GM21367 (cell line): ENCODE measurements at regions not wholly inside any gene's neighbourhood (a gene's known extent, or its start where the extent isn't known, plus 50 kb on each side); places are given as distances from the start of the nearest gene placed in this dataset.
A peak's percentile ranks its signal among the peaks of the same experiment; 100 is the strongest.
"Not testable (repeated sequence)": the region's sequence is repeated elsewhere in the genome, so short reads cannot be mapped to it uniquely, and the experiment has no call there.

Experiments used
- ATAC-seq: cut with Tn5 transposase; IDR thresholded peaks from one replicate; pipeline ENCODE4 v1.9.1; 2021; ENCODE audit not compliant: unreplicated experiment

DNA sequence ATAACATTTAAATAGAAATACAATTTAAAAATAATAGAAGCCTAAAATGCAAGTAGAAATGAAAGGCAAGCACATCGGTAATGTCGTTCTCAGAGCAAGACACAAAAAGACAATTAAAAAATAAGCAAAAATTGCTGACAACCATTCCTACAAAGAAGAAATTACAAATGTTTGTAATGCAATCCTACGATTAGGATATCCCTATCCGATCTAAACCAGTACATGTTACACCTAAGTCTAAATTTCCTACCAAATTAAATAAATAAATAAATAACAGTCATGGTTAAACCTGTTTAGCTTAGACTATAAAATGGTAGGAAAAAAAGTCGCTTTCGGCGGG is 90.0 kb downstream of the ANXA2R start:
- ATAC-seq, result no peak

DNA sequence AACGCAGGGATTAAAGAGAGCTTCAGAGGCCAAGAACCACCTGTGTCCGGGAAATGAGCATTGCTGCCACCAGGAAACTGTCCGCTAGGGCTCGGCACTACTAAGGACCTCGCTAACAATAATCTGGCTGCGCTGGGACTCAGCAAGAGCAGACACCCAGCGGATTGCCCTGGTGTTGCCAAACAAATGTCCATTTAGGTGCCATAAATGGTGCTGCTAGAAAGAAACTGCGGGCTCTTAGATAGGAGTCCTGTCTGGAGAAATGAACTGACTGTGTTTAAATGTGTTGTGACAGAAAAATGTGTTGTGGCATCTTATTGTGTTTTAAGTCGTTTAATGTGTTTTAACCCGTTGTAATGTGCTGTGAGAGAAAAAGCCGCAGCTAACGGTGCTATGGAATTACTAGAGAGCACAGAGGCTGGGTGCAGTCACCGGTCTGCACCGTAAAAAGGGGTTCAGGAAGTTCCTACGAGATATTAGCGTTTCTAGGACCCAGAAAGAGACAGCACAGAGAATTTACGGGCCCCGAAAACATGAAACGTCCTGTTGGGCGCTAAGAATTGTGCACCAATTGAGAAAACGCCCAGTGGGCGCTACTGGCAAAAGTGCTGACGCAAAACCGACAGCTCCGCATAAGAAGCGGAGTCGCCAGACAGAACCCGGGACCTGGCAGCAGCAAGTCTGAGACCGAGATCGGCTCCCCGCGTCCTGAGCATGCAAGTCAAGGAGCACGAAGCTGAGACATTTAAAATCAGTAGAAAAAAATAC is 90.6 kb downstream of the ANXA2R start:
- peak; percentile 60 for ATAC-seq

DNA sequence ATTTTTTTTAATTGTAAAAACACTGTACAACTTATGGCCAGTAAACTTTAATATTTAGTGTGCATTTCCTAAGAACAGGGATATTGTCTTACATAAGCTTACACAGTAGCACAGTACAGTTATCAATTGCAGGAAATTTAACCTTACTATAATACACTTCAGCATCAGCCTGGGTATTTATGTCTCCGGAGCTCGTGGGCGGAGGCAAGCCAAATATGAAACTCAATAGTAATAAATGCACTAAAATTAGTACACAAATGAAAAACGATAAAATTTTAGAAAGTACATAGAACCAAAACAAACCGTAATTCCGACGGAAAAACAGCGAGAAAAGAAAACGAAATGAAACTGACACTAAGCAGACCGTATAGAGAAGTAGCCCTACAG is 91.2 kb downstream of the ANXA2R start:
- ATAC-seq, result no peak

DNA sequence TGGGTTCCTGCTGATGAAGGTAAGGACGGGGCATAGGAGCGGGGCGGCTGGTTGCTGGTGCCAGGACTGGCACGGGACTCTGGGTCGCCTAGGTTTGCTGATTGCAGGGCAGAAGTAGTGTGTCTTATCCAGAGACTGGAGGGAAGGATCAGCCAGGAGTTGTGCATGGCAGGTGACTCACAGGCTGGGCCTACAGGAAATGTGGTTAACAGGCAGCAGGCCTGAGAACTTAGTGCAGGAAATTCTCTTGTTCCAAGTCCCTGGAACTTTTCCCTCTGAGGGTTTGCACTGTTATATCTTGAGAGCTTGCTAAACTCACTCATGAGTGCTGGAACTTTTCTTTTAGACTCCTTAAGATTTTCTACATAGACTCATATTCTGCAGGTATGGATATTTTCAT is 95.1 kb downstream of the ANXA2R start:
- no peak for ATAC-seq

DNA sequence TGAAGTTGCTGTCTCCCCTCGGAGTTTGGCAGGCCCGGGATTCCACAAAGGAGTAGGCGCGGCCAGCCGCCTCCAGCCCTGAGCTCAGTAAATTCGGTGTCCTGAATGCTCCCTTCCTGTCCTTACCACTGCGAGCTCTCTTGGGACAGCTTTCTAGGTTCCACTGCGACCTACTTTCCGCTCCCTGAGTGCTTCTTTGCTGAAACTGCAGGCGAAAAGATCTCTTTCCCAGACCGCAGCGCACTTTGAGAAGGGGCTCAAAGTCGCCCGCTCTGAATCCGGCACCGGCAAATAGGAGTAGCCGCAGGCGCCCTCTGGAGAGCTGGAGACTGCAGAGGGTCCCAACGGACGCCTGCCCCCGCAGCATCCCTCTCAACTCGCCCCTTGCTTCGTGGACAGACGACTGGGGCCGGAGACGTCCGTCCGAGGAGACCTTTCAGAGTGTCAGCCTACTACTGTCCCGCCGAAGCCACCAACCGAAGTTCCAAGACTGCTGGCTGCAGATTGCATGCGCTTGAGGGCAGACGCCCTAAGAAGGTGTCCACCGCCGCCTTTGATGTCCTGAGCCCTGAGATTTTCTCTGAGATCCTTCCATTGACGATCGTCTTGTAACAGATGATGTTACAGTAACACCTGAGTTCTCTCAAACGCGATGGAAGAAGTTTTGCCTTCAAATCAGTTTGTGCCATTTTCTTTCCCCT is 96.0 kb downstream of the ANXA2R start:
- no peak for ATAC-seq

DNA sequence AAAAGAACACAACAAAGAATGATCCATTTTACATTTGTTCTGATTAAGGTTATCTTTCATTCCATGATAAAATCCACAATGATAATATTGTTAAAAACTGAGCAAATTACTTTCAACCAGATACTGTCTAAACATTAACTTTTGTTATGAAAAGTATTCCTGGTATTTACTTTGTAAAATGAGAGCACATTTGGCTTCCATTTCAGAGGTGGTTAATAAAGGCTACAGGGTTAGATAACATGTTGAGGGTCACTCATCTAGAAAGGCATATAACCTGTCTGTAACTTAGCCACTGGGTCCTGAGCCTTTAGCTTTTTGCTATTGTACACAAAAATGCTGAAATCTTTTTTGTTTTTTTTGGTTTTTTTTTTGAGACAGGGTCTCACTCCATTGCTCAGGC is 99.3 kb downstream of the ANXA2R start:
- ATAC-seq, result no peak

DNA sequence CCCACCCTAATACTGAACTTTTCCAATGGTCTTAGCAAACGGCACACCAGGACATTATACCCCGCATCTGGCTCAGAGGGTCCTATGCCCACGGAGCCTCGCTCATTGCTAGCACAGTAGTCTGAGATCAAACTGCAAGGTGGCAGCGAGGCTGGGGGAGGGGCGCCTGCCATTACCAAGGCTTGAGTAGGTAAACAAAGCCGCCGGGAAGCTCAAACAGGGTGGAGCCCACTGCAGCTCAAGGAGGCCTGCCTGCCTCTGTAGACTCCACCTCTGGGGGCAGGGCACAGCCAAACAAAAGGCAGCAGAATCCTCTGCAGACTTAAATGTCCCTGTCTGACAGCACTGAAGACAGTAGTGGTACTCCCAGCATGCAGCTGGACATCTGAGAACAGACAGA is 108.1 kb downstream of the ANXA2R start:
- not testable (repeated sequence) for ATAC-seq

DNA sequence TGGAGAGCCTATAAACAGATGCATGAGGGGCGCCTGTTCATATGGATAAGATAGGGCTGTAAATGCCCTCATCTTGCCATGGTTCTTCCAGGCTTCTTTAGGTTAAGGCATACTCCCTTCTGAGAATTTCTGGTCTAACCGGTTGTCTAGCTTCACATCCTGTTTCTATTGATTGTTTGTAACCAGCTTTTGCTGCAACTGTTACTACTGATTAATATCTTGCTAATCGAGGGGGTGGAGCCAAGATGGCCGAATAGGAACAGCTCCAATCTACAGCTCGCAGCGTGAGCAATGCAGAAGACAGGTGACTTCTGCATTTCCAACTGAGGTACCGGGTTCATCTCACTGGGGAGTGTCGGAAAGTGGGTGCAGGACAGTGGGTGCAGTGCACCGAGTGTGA is 108.7 kb downstream of the ANXA2R start:
- ATAC-seq, result not testable (repeated sequence)

DNA sequence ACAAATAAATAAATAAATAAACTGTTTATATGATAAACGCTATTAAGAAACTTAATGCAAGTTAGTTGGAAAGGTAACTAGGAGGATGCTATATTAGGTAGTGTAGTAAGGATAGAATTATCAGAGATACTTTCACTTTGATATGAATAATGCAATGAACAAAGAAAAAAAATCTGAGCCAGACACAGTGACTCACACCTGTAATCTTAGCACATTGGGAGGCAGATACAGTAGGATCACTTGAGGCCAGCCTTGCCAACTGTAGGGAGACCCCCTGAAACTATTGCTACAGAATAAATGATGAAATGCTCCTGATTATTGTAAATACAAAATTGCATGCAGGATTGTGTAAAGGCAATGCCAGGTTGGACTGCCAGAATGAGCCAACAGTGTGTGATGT is 109.2 kb downstream of the ANXA2R start:
- no peak for ATAC-seq

DNA sequence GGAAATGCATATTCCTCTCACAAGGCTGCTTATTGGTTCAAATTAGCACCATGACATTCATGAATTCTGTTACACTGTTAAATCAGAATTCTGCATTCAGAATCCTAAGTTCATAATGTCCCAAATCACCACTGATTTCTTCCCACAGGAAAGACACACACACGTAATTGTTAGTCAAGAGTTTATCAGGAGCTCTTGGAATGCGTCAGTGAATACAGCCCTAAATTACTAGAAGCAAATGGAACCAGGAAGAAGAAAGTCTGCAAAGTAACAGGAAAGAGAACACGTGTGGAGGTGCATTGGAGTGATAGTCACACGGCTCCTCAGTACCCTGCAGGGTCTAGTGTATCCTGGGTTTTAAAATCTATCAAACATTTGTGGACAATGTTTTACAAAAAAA is 110.2 kb downstream of the ANXA2R start:
- no peak for ATAC-seq

DNA sequence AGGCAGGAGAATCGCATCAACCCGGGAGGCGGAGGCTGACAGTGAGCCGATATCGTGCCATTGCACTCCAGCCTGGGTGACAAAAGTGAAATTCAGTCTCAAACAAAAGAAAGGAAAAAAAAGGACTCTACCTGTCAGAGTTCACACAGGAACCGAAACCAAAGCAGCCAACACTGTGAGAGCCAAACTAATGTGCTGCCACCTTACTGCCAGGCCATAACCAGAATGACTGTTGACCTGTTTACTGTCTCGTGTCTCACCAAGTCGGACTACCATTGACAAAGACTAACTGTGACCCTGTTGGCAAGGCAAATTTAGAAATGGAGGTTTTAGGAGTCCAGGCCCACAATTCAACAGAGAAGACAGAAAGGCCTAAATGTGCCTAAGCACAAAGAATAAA is 112.4 kb downstream of the ANXA2R start:
- ATAC-seq, result no peak

DNA sequence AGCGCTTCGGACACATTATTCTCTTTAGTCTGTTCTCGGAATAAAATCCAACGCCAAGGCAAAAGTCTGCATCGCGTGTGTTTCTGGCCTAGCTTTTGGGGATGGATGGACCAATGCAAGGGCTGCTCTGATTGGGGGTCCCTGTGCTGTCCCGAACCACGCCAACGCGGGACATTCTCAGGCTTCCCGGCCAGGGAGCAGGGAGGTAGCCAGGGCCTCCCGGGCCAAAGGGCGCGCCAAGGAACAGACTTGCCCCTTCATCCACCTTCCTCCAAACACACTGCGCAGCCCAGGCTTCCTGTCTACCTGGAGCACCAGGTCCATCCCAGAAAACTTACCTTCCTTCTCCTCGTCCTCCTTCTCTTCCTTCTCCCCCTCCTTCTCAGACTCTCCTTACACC is 113.0 kb upstream of the SELENOP start:
- ATAC-seq, result no peak

DNA sequence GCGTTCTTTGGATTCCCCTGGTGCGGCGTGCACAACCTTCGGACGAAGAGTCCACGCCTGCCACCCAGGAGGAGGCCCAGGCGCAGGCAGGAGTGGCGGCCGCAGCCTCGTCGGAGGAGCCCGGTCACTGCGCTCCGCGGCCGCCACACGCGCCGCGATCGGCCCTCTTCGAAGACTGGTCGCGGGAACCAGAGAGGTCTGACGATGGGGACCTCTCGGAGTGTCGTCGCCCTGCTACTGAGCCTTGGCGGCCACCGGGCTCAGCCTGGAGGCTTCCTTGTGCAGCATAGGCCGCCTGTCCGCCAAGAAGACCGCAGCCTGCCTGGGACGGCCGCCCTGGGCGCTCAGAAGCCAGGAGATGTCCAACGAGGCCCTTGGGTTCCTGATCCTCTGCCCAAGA is 112.5 kb upstream of the SELENOP start:
- no peak for ATAC-seq

DNA sequence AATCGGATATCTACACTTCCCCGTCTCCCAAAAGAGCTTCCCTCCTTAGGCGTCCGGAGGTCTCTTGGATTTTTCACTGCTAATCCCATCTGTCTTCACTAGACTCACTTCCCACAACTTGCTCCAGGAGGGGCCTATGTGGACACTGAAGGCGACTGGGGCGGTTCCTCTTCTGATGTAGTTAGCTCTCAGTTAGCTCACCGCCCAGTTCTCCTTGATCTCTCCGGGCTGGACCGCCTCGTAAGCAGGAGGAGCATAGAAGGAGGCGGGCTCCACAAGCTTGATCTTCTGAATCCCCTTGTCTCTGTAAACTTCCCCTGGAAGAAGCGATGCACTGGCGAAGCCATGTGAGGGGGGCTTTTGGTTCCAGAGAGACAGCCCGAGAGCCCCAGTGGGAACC is 112.0 kb upstream of the SELENOP start:
- no peak for ATAC-seq

DNA sequence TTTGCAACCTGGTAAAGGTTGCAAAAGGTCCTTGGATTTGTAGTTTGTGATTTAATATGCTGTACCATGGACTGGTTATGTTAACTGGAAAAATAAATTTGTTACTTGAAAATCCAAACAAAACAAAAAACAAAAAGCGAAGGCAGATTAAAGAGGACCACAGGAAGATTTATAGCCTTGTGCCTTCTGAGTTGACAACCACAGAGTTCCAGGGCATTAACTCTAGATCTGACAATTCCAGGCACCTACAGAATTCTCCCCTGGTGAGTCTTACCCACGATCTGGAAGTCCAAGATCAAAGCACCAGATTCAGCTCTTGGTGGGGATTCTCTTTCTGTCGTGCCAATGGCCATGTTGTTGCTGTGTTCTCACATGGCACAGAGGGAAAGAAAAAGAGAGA is 107.9 kb upstream of the SELENOP start:
- ATAC-seq, result no peak

DNA sequence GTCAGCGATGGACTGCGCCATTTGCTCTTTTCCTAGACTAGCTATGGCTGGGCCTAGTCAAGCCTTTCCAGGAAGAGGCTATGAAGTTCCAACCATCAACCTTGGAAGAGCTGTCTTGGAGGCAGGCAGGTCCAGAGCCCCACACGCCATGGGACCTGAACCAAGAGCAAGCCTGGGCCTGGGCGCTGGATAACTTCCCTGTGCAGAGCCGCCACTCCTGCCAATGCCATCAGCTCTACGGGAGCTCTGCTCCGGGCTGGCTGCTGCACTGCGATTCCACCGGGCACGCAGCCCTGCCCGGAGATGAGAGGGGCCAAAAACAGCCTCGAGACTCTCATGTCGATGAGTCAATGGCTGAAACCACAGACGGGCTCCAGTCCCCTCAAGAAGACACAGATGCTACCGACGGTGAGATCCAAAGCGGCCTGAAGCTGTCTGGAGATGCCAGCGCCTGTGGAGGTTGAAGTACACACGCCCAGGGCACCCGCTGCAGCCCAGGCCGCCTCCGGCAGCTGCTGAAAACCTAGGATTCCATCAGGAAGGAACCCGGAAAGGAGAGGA is 103.7 kb upstream of the SELENOP start:
- no peak for ATAC-seq

DNA sequence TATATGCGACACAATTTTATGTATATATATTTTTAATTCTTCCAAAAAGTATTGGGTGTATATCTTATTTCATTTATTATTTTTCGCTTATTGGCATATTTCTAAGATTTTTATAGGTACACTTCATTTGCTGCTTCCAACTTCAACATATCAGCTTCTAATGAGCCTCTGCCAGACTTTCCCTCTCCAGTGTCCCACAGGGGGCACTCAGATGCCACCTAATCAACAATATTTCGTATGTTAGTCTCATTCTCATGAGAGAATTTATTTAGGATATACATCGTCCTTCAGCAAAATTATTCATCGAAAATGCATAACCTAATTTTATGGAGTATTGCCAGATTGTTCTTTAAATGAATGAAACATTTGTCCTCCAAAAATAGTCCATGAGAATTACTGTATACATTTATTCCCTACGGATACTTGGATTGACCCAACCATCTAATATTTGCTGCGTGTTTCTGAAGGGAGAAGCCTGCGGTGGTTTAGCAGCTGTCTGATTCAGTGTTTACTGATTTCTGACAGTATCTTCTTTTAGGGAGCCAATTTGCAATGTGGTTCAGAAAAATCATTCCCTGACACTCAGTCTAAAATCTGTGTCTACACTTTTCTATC is 100.6 kb upstream of the SELENOP start:
- no peak for ATAC-seq

DNA sequence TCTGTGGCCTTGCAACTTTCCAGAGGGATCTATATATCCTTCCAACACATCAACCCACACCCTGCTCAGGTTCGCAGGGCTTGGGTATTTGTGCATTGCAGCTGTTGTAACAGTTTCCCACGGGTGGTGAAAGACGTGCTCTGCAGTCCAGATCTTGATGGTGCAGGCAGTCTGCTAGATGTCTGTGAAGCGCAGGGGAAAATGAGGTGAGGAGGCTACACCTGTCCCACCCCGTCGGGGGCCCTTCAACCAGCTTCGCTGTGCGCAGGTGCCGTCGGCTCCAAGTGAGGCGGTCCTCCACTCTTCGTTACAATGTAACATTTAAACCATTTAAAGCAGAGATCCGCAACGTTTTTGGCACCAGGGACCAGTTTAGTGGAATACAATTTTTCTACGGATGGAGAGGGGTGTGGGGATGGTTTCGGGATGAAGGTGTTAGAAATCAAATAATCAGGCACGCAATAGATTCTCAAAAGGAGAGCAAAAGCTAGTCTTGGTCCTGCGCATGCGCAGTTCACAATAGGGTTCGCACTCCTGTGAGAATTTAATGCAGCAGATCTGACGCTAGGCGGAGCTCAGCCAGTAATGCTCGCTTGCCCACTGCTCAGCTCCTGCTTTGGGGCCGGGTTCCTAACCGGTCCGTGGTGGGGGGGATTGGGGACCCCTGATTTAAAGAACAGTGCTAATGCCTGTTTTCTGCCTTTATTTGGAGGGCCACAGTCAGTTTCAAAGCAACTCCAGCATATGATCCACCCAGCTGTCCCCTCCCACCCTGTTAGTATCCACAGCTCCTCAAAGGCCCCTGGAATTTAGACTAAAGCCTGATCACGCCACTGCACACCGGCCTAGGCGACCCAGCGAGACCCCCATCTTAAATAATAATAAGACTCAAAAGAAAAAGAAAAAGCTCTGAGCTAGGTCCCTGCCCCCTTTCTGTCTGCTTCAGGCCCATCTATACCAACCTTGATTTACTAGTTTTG is 97.1 kb upstream of the SELENOP start:
- peak; percentile 90 for ATAC-seq

DNA sequence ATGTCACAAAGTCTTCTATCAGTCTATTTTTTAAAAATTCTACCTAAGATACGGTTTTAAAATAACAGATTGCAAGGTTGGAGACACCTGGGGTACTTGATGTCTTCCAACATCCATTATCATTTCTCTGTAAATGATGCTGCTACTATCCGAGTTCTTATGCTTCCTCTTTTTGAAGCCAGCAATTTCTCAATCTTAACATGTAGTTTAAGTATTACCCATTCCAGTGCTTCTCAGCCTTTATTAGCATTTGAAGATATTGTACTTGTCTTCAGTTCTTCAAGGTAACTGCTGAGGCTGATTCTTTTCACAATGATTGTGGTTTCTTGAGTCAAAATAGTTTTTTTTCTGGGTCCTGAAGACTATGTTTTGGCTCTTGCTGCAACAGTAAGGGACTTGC is 96.4 kb upstream of the SELENOP start:
- no peak for ATAC-seq

DNA sequence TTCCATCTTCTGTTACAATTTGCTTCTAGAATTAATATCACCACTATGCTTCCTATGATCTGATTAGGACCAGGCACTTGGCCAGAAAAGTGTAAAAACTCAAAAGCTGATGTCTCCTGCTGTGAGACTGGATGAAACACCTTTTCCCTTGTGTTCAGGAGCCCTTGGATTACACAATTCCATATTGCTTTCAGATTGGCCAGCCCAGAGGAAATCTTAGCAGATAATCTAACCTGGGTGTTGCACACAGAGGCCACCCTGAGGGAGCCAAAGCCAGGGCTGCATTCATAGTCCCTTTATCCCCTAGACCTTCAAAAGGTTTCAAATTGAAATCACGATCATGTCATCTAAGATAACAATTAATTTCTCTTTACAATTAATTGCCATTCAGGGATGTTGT is 94.1 kb upstream of the SELENOP start:
- ATAC-seq, result no peak

DNA sequence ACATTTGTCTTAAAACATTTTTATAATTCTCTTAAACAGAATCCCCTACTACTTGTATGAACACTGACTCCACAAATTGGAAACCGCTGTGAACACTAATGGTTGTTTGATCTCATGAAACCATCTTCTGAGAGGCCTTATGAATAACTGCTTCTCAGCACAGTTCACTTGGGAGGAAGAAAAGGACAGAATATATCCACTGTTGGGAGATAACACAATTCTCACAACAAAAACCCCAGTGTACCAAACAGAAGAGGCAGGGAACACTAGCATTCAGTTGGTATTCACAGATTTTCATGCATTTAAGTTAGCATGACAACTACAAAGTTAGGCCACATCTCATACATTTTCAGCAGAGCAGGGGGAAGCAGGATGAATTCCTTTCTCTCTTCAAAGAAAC is 89.0 kb upstream of the SELENOP start:
- no peak for ATAC-seq
